ENCODE measurements at regions not wholly inside any gene's neighbourhood (a gene's known extent, or its start where the extent isn't known, plus 50 kb on each side); places are given as distances from the start of the nearest gene placed in this dataset.

GRCh38 chr3:70137366-70137765, 137.8 kb downstream of the SAMMSON start:
- TF ChIP-seq CTCF (IDR thresholded peaks at IDR 0.05) (no peak), POLR2AphosphoS5 (IDR thresholded peaks at IDR 0.05) (no peak)

All from gastroesophageal sphincter (tissue), 3 donors.